ENCODE measurements at regions not wholly inside any gene's neighbourhood (a gene's known extent, or its start where the extent isn't known, plus 50 kb on each side); places are given as distances from the start of the nearest gene placed in this dataset.

DNA sequence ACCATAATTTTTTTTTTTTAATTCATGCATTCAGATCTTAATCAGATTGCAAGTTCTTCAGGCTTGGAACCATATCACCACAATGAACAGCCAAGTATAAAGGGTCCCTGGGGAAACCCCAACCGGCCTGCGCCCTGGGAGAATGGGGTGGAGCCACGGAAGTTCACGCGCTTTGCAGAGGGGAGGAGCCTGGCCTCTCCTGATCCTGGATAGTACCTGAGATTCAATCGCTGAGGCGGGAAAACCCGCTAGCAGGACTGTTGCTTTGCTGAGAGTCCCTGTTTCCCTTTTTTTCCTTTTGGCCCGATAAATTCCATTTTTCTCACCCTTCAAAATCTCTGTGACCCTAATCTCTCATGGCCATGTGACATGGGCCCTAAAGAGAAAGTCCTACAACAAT, 385.1 kb downstream of the IRS2 start:
- TF ChIP-seq, protein P1, sequence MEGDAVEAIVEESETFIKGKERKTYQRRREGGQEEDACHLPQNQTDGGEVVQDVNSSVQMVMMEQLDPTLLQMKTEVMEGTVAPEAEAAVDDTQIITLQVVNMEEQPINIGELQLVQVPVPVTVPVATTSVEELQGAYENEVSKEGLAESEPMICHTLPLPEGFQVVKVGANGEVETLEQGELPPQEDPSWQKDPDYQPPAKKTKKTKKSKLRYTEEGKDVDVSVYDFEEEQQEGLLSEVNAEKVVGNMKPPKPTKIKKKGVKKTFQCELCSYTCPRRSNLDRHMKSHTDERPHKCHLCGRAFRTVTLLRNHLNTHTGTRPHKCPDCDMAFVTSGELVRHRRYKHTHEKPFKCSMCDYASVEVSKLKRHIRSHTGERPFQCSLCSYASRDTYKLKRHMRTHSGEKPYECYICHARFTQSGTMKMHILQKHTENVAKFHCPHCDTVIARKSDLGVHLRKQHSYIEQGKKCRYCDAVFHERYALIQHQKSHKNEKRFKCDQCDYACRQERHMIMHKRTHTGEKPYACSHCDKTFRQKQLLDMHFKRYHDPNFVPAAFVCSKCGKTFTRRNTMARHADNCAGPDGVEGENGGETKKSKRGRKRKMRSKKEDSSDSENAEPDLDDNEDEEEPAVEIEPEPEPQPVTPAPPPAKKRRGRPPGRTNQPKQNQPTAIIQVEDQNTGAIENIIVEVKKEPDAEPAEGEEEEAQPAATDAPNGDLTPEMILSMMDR (IDR thresholded peaks at IDR 0.05; ENCODE audit: insufficient read depth, low read depth, low read length) = no peak
- TF ChIP-seq EZH2 (IDR thresholded peaks at IDR 0.05; ENCODE audit: insufficient read depth, low read length) = no peak
